ENCODE measurements at regions not wholly inside any gene's neighbourhood (a gene's known extent, or its start where the extent isn't known, plus 50 kb on each side); places are given as distances from the start of the nearest gene placed in this dataset.
"Not testable (repeated sequence)": the region's sequence is repeated elsewhere in the genome, so short reads cannot be mapped to it uniquely, and the experiment has no call there.

- TF ChIP-seq KDM5B (IDR thresholded peaks at IDR 0.05; ENCODE audit: insufficient replicate concordance, low read depth, low read length) (peak; percentile 73), ZFX (CRISPR knock-in tag; IDR thresholded peaks at IDR 0.05) (peak; percentile 87), TEAD1 (CRISPR knock-in tag; IDR thresholded peaks at IDR 0.05) (peak in 1 of 2 experiments; percentile 9; a peak in 1 of 4 replicates), MTA3 (IDR thresholded peaks at IDR 0.05; ENCODE audit: borderline replicate concordance) (peak; percentile 68; the same call in 1 of the 2 replicates), ETV6 (CRISPR knock-in tag; IDR thresholded peaks at IDR 0.05; ENCODE audit: borderline replicate concordance) (0 out of 2 replicates have a peak, but pooled peaks have one; percentile 21), ETV5 (CRISPR knock-in tag; IDR thresholded peaks at IDR 0.05; ENCODE audit: low read depth) (peak; percentile 70; the same call in 1 of the 2 replicates), ELF2 (CRISPR knock-in tag; IDR thresholded peaks at IDR 0.05) (peak; percentile 85)
- TF ChIP-seq ETV6 (IDR thresholded peaks at IDR 0.05; ENCODE audit: borderline replicate concordance in 1 of 2, low read depth in 2 of 2, low read length in 1 of 2), result not testable (repeated sequence)
Observed at GRCh38 chr6:140147825-140148814, 773.7 kb upstream of the CITED2 start (continued).

GRCh38 chr6:140140891-140141290 lies 766.4 kb upstream of the CITED2 start:
- no peaks in the 10 kb centered on the region; the same call in 1 of the 2 replicates for H3K9me3 ChIP-seq (replicated peaks; ENCODE audit: control insufficient read depth, insufficient read depth, low read depth, low read length)
- no TSS peak for BruUV-seq (replicated peaks)
- intact Hi-C loops (cut with micrococcal nuclease), result no loop called here

More at GRCh38 chr6:140140891-140141290, 766.4 kb upstream of the CITED2 start:
- no peaks in the 10 kb centered on the region for H4K20me1 ChIP-seq (replicated peaks; ENCODE audit: control insufficient read depth, insufficient read depth, low read length)
- H3K9ac ChIP-seq (ENCODE audit: insufficient read depth in 1 of 2, low read depth in 2 of 2, low read length in 2 of 2), result no peak overlapping the region
- FAIRE-seq (no peak), DNase-seq (ENCODE audit: extremely low read depth in 1 of 4, low spot score in 3 of 4) (no peak), ATAC-seq (no peak)
- no peaks in the 10 kb centered on the region for H3K9me1 ChIP-seq (ENCODE audit: control insufficient read depth, insufficient read depth, low read length)
- H3K36me3 ChIP-seq (ENCODE audit: control insufficient read depth, insufficient read depth, low read length), result peaks cover 31% of the 10 kb centered on the region
- H3K4me3 ChIP-seq, result no peak overlapping the region
- H2AFZ ChIP-seq (ENCODE audit: low read depth, low read length), result no peak overlapping the region
- no peak overlapping the region for H3K27ac ChIP-seq (ENCODE audit: extremely low read depth, low read depth, low read length)
- H3K4me1 ChIP-seq (replicated peaks in 1 of 2; ENCODE audit: control insufficient read depth in 2 of 2, insufficient read depth in 2 of 2, low read length in 2 of 2), result no peaks in the 10 kb centered on the region
- no peak overlapping the region for H3K4me2 ChIP-seq (ENCODE audit: insufficient read depth, low read length)
- no peaks in the 10 kb centered on the region for H3K27me3 ChIP-seq (ENCODE audit: control insufficient read depth in 2 of 2, insufficient read depth in 2 of 2, low read length in 2 of 2)
- WGBS (ENCODE audit: insufficient coverage, low coverage, missing lambda C conversion rate), result 82% methylated on average over 1 of the region's 1 CpG
- H3K79me2 ChIP-seq (ENCODE audit: control insufficient read depth, insufficient read depth, low read length), result peaks cover 5% of the 10 kb centered on the region; the same call in 2 of the 3 replicates
- in situ Hi-C loops (cut with MboI), result no loop called here
- ChIA-PET CTCF (ENCODE audit: low intra/inter-chr PET ratio) (interaction anchor here (0.5 kb wide), 1 partner anchor 105 kb away, joined by 3 read pairs; no protein-coding TSS in a partner anchor), POLR2A (no interaction called here)
- TF ChIP-seq CBFA2T2 (conservative IDR thresholded peaks at IDR 0.05) (no peak), ZNF551 (CRISPR knock-in tag; IDR thresholded peaks at IDR 0.05) (no peak), ZFP1 (CRISPR knock-in tag; IDR thresholded peaks at IDR 0.05) (no peak)

All from K562 (cell line).